Parathyroid adenoma (tissue), 2 donors: ENCODE measurements at regions not wholly inside any gene's neighbourhood (a gene's known extent, or its start where the extent isn't known, plus 50 kb on each side); places are given as distances from the start of the nearest gene placed in this dataset.
A peak's percentile ranks its signal among the peaks of the same experiment; 100 is the strongest.

Source experiments
- H2AFZ ChIP-seq: fragments of 300-600 bp; sonication (generic); one replicate; pipeline ENCODE4 v1.7.0; 2017; ENCODE audit warnings: antibody characterized with exemption, mild to moderate bottlenecking
- H3K27ac ChIP-seq: fragments of 300-600 bp; sonication (generic); one replicate; pipeline ENCODE4 v1.7.0; 2017
- H3K27me3 ChIP-seq: fragments of 300-600 bp; sonication (generic); one replicate; pipeline ENCODE4 v1.7.0; 2017; ENCODE audit warnings: low read length; ENCODE audit not compliant: control insufficient read depth, insufficient read depth
- H3K36me3 ChIP-seq: fragments of 300-600 bp; sonication (generic); one replicate; pipeline ENCODE4 v1.7.0; 2017; ENCODE audit warnings: low read length; ENCODE audit not compliant: control insufficient read depth, insufficient read depth
- H3K4me1 ChIP-seq: fragments of 300-600 bp; sonication (generic); one replicate; pipeline ENCODE4 v1.7.0; 2017; ENCODE audit warnings: control low read depth
- H3K4me2 ChIP-seq: fragments of 300-600 bp; sonication (generic); one replicate; pipeline ENCODE4 v1.7.0; 2017; ENCODE audit warnings: low read length
- H3K4me3 ChIP-seq: fragments of 300-600 bp; sonication (generic); one replicate; pipeline ENCODE4 v1.7.0; 2017; ENCODE audit warnings: low read depth, low read length
- H3K79me2 ChIP-seq: fragments of 300-600 bp; sonication (generic); one replicate; pipeline ENCODE4 v1.7.0; 2017; ENCODE audit warnings: control low read depth
- H3K9ac ChIP-seq: fragments of 300-600 bp; sonication (generic); one replicate; pipeline ENCODE4 v1.7.0; 2017; ENCODE audit warnings: mild to moderate bottlenecking
- H3K9me3 ChIP-seq: fragments of 300-600 bp; sonication (generic); one replicate; pipeline ENCODE4 v1.7.0; 2017; ENCODE audit warnings: low read length; ENCODE audit not compliant: control insufficient read depth
- TF ChIP-seq, protein P1 (sequence below): fragments of 300-600 bp; sonication (generic); IDR thresholded peaks from one replicate; pipeline ENCODE4 v1.7.0; 2017; ENCODE audit warnings: antibody characterized with exemption, mild to moderate bottlenecking
- donor health status: primary hyperparathyroidism.

DNA sequence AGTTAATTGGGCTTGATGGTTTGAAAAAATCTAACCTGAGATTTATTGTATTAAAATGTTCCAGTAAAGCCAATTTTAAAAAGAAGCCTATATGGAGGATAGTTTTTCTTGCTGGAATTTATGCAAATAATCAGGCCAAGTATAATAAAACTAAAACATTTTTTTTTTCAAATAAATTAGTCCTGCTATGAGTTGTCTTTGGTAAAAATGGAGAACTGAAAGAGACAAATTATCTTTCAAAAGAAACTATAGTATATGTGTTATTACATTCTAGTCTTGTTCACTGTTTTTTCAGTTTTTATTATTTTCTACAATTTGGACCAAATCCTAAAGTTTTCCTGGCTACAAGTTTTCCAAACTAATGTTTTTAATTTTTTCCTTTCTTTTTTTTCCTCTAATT lies 468.9 kb downstream of the UQCRFS1 start:
- no peak overlapping the region for H3K4me2 ChIP-seq
- no peaks in the 10 kb centered on the region for H3K79me2 ChIP-seq
- no peaks in the 10 kb centered on the region for H3K27me3 ChIP-seq
- no peaks in the 10 kb centered on the region for H3K36me3 ChIP-seq
- no peak overlapping the region for H3K9ac ChIP-seq
- H3K4me1 ChIP-seq, result no peaks in the 10 kb centered on the region
- no peak overlapping the region for H3K27ac ChIP-seq
- no peak overlapping the region for H2AFZ ChIP-seq
- TF ChIP-seq, protein P1, sequence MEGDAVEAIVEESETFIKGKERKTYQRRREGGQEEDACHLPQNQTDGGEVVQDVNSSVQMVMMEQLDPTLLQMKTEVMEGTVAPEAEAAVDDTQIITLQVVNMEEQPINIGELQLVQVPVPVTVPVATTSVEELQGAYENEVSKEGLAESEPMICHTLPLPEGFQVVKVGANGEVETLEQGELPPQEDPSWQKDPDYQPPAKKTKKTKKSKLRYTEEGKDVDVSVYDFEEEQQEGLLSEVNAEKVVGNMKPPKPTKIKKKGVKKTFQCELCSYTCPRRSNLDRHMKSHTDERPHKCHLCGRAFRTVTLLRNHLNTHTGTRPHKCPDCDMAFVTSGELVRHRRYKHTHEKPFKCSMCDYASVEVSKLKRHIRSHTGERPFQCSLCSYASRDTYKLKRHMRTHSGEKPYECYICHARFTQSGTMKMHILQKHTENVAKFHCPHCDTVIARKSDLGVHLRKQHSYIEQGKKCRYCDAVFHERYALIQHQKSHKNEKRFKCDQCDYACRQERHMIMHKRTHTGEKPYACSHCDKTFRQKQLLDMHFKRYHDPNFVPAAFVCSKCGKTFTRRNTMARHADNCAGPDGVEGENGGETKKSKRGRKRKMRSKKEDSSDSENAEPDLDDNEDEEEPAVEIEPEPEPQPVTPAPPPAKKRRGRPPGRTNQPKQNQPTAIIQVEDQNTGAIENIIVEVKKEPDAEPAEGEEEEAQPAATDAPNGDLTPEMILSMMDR, result no peak
- H3K9me3 ChIP-seq, result no peaks in the 10 kb centered on the region
- H3K4me3 ChIP-seq, result no peak overlapping the region

DNA sequence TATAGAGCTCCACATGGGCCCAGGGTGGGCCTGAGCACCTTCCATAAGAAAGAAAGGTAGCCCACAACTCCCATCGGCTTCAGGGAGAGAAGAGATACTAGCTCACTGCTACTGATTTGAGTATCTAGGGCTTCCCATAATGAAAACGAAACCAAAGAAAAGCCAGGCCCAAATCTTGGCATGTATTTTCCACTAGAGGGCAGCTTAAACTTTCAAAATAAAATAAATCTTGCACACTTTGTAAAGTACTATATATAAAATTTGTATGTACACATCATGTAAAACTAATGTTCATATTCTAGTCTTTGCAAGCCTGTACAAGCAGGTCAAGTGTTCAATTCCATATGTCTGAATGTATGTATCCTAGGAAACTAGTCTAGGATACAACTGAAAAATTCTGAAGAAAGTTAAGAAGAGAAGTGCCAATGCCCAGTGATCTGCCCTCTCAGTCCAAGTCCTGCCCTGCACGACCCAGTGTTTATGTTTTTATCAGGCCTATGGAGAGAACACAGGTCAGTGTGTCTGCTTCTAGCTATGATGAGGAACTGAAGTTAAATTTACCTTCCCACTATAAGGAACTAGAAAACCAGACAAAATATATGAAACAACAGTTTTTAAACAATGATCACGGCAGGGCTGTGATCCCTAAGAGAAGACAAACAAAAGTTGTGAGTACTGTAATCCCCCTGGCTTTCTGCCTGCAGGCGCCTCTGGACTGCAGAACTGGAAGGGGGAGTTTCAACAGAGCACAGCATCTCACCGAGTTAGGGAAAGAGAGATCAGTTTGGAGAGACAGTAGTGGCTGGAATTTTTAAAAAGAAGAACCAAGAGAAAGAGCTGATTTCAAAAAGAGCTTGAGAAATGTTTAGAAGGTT lies 475.7 kb downstream of the UQCRFS1 start:
- Histone ChIP-seq H3K4me1 (no peaks in the 10 kb centered on the region), H3K4me3 (no peak overlapping the region), H3K27me3 (no peaks in the 10 kb centered on the region), H3K36me3 (no peaks in the 10 kb centered on the region), H3K27ac (no peak overlapping the region), H3K79me2 (no peaks in the 10 kb centered on the region), H3K9me3 (no peaks in the 10 kb centered on the region), H3K4me2 (peak overlapping the region; percentile 23), H2AFZ (peak overlapping the region; percentile 64), H3K9ac (no peak overlapping the region)
- TF ChIP-seq, protein P1, result peak; percentile 62

DNA sequence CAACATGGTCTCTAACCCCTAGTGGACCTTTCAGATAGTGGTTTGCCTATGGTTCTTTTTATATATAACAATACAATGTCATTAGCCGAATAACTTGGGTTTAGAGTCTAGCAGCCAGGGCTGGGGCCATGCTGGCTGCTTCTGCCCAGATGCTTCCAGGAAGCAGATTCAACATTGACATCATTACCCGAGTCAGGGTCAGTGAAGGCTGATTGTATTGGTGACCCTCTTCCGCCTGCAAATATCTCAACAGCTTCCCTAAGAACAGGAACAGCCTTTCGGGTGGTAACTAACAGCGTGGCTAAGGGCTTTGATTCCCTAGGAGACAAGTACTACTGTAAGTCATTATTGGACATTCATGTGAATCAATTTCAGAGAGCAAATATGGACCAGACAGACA lies 476.4 kb downstream of the UQCRFS1 start:
- Histone ChIP-seq H3K79me2 (no peaks in the 10 kb centered on the region), H3K27me3 (no peaks in the 10 kb centered on the region), H3K9ac (no peak overlapping the region), H3K27ac (no peak overlapping the region), H3K4me1 (no peaks in the 10 kb centered on the region), H2AFZ (peak overlapping the region; percentile 64), H3K36me3 (no peaks in the 10 kb centered on the region), H3K9me3 (no peaks in the 10 kb centered on the region), H3K4me2 (peak overlapping the region; percentile 23), H3K4me3 (no peak overlapping the region)
- TF ChIP-seq, protein P1, result no peak

DNA sequence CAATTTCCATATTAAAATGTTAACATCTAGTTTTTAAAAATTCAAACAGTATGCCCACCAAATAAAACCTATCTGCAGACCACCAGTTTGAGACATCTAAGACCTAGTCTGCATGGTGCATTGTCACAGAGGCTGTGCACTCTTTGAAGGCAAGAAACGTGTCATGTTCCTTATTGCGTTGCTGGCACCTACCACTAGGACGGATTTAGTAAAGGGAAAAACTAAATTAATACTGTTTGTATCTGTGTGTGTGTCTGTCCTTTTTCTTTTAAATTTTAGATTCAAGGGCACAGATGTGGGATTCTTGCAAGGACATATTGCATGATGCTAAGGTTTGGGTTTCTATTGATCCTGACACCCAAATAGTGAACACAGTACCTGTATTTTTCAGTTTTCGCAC lies 481.4 kb downstream of the UQCRFS1 start:
- TF ChIP-seq, protein P1, result no peak
- Histone ChIP-seq H2AFZ (no peak overlapping the region), H3K4me3 (no peak overlapping the region), H3K9ac (no peak overlapping the region), H3K4me1 (no peaks in the 10 kb centered on the region), H3K27me3 (no peaks in the 10 kb centered on the region), H3K9me3 (no peaks in the 10 kb centered on the region), H3K79me2 (no peaks in the 10 kb centered on the region), H3K27ac (no peak overlapping the region), H3K4me2 (no peak overlapping the region), H3K36me3 (no peaks in the 10 kb centered on the region)
